Tibial nerve (tissue), 3 donors: ENCODE measurements at regions not wholly inside any gene's neighbourhood (a gene's known extent, or its start where the extent isn't known, plus 50 kb on each side); places are given as distances from the start of the nearest gene placed in this dataset.

Experiments used
- POLR2A ChIP-seq, 2 donors: fragments of 450-650 bp; IDR thresholded peaks; one replicate each; pipeline ENCODE4 v1.6.1; 2017; ENCODE audit warnings: antibody characterized with exemption in 2 of 2, mild to moderate bottlenecking in 2 of 2, moderate library complexity in 2 of 2
- TF ChIP-seq, protein P1 (sequence below), 5 experiments: fragments of 200-600 bp in 3 of 5; fragments of 450-650 bp in 2 of 5; sonication (generic) in 3 of 5; IDR thresholded peaks; one replicate each; pipeline ENCODE4 v1.5.1; 2016 to 2019; ENCODE audit warnings: antibody characterized with exemption in 5 of 5, mild to moderate bottlenecking in 3 of 5, moderate library complexity in 2 of 5

DNA sequence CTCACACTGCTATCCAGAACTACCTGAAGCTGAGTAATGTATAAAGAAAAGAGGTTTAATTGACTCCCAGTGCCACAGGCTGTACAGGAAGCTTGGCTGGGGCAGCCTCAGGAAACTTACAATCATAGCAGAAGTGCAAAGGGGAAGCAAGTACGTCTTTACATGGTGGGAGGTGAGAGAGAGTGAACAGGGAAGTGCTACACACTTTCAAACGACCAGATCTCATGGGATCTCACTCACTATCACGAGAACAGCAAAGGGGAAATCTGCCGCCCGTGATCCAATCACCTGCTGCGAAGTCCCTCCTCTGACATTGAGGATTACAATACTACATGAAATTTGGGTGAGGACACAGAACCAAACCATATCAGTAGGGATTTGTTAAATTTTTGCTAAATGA lies 150.4 kb upstream of the NXPH2 start:
- TF ChIP-seq, protein P1, sequence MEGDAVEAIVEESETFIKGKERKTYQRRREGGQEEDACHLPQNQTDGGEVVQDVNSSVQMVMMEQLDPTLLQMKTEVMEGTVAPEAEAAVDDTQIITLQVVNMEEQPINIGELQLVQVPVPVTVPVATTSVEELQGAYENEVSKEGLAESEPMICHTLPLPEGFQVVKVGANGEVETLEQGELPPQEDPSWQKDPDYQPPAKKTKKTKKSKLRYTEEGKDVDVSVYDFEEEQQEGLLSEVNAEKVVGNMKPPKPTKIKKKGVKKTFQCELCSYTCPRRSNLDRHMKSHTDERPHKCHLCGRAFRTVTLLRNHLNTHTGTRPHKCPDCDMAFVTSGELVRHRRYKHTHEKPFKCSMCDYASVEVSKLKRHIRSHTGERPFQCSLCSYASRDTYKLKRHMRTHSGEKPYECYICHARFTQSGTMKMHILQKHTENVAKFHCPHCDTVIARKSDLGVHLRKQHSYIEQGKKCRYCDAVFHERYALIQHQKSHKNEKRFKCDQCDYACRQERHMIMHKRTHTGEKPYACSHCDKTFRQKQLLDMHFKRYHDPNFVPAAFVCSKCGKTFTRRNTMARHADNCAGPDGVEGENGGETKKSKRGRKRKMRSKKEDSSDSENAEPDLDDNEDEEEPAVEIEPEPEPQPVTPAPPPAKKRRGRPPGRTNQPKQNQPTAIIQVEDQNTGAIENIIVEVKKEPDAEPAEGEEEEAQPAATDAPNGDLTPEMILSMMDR (IDR thresholded peaks at IDR 0.05): no peak
- TF ChIP-seq POLR2A (IDR thresholded peaks at IDR 0.05): no peak
